ENCODE measurements at regions not wholly inside any gene's neighbourhood (a gene's known extent, or its start where the extent isn't known, plus 50 kb on each side); places are given as distances from the start of the nearest gene placed in this dataset.

- no peak overlapping the region for H3K4me3 Mint-ChIP-seq (ENCODE audit: unreplicated experiment)
- no peaks in the 10 kb centered on the region for H3K36me3 Mint-ChIP-seq (ENCODE audit: unreplicated experiment)
- no peaks in the 10 kb centered on the region for H3K27me3 Mint-ChIP-seq (ENCODE audit: unreplicated experiment)
- H3K27ac Mint-ChIP-seq (ENCODE audit: unreplicated experiment): no peak overlapping the region
- no peak for TF ChIP-seq CTCF (IDR thresholded peaks at IDR 0.05)
- H3K4me1 Mint-ChIP-seq (ENCODE audit: unreplicated experiment): no peaks in the 10 kb centered on the region
- no peak for DNase-seq (ENCODE audit: extremely low spot score, unreplicated experiment)
- H3K9me3 Mint-ChIP-seq (ENCODE audit: unreplicated experiment): no peaks in the 10 kb centered on the region
Observed at GRCh38 chr5:152255411-152255810, 149.7 kb downstream of the NMUR2 start.

GRCh38 chr5:152247850-152248385 lies 157.2 kb downstream of the NMUR2 start:
- H3K4me1 Mint-ChIP-seq (ENCODE audit: unreplicated experiment): no peaks in the 10 kb centered on the region
- no peak for TF ChIP-seq CTCF (IDR thresholded peaks at IDR 0.05)
- no peak overlapping the region for H3K4me3 Mint-ChIP-seq (ENCODE audit: unreplicated experiment)
- H3K27ac Mint-ChIP-seq (ENCODE audit: unreplicated experiment): no peak overlapping the region
- H3K9me3 Mint-ChIP-seq (ENCODE audit: unreplicated experiment): peaks cover 5% of the 10 kb centered on the region
- no peaks in the 10 kb centered on the region for H3K27me3 Mint-ChIP-seq (ENCODE audit: unreplicated experiment)
- H3K36me3 Mint-ChIP-seq (ENCODE audit: unreplicated experiment): no peaks in the 10 kb centered on the region
- DNase-seq (ENCODE audit: extremely low spot score, unreplicated experiment): no peak

GRCh38 chr5:152246401-152246800 lies 158.7 kb downstream of the NMUR2 start:
- no peak for DNase-seq (ENCODE audit: extremely low spot score, unreplicated experiment)
- H3K27me3 Mint-ChIP-seq (ENCODE audit: unreplicated experiment): no peaks in the 10 kb centered on the region
- peaks cover 5% of the 10 kb centered on the region for H3K9me3 Mint-ChIP-seq (ENCODE audit: unreplicated experiment)
- H3K27ac Mint-ChIP-seq (ENCODE audit: unreplicated experiment): no peak overlapping the region
- TF ChIP-seq CTCF (IDR thresholded peaks at IDR 0.05): no peak
- H3K36me3 Mint-ChIP-seq (ENCODE audit: unreplicated experiment): no peaks in the 10 kb centered on the region
- no peaks in the 10 kb centered on the region for H3K4me1 Mint-ChIP-seq (ENCODE audit: unreplicated experiment)
- H3K4me3 Mint-ChIP-seq (ENCODE audit: unreplicated experiment): no peak overlapping the region

- Mint-ChIP-seq H3K9me3 (ENCODE audit: unreplicated experiment) (peaks cover 4% of the 10 kb centered on the region), H3K27ac (ENCODE audit: unreplicated experiment) (no peak overlapping the region), H3K27me3 (ENCODE audit: unreplicated experiment) (no peaks in the 10 kb centered on the region), H3K4me3 (ENCODE audit: unreplicated experiment) (no peak overlapping the region), H3K36me3 (ENCODE audit: unreplicated experiment) (no peaks in the 10 kb centered on the region), H3K4me1 (ENCODE audit: unreplicated experiment) (no peaks in the 10 kb centered on the region)
- DNase-seq (ENCODE audit: extremely low spot score, unreplicated experiment): no peak
- TF ChIP-seq CTCF (IDR thresholded peaks at IDR 0.05): no peak
Observed at GRCh38 chr5:152237531-152237930, 167.5 kb downstream of the NMUR2 start.

- no peak for DNase-seq (ENCODE audit: extremely low spot score, unreplicated experiment)
- H3K4me3 Mint-ChIP-seq (ENCODE audit: unreplicated experiment): no peak overlapping the region
- no peak overlapping the region for H3K27ac Mint-ChIP-seq (ENCODE audit: unreplicated experiment)
- TF ChIP-seq CTCF (IDR thresholded peaks at IDR 0.05): no peak
- H3K9me3 Mint-ChIP-seq (ENCODE audit: unreplicated experiment): no peaks in the 10 kb centered on the region
- H3K36me3 Mint-ChIP-seq (ENCODE audit: unreplicated experiment): no peaks in the 10 kb centered on the region
- H3K27me3 Mint-ChIP-seq (ENCODE audit: unreplicated experiment): no peaks in the 10 kb centered on the region
- no peaks in the 10 kb centered on the region for H3K4me1 Mint-ChIP-seq (ENCODE audit: unreplicated experiment)
Observed at GRCh38 chr5:152226191-152226590, 178.9 kb downstream of the NMUR2 start.

All from osteocyte (in vitro differentiated cells).